Sigmoid colon (tissue), 6 donors: ENCODE measurements at regions not wholly inside any gene's neighbourhood (a gene's known extent, or its start where the extent isn't known, plus 50 kb on each side); places are given as distances from the start of the nearest gene placed in this dataset.

Experiments used
- DNase-seq: peaks from one replicate; pipeline ENCODE4 v3.0.0-alpha.2; 2019
- H3K27ac ChIP-seq, 4 donors: fragments of 200-600 bp; sonication (generic); one replicate each; pipeline ENCODE4 v1.5.1; 2016 to 2019; ENCODE audit warnings: mild to moderate bottlenecking in 1 of 4
- H3K27me3 ChIP-seq, 3 donors: fragments of 200-600 bp; sonication (generic); one replicate each; pipeline ENCODE4 v1.5.1; 2019; ENCODE audit warnings: mild to moderate bottlenecking in 1 of 3
- H3K36me3 ChIP-seq, 4 donors: fragments of 200-600 bp; sonication (generic); one replicate each; pipeline ENCODE4 v1.5.1; 2016 to 2019
- H3K4me1 ChIP-seq, 4 donors: fragments of 200-600 bp; sonication (generic); one replicate each; pipeline ENCODE4 v1.5.1; 2017 to 2019
- H3K4me3 ChIP-seq, 4 donors: fragments of 200-600 bp; sonication (generic); one replicate each; pipeline ENCODE4 v1.5.1; 2017 to 2019; ENCODE audit warnings: mild to moderate bottlenecking in 2 of 4, moderate library complexity in 1 of 4
- H3K9me3 ChIP-seq, 4 donors: fragments of 200-600 bp in 3 of 4; sonication (generic) in 3 of 4; one replicate each; pipeline versions ENCODE4 v1.5.1 to v1.6.1; 2013 to 2019
- EP300 ChIP-seq, 4 donors: sonication (generic); formaldehyde crosslinking; IDR thresholded peaks; one replicate each; pipeline ENCODE4 v1.6.1; 2017; ENCODE audit warnings: antibody characterized with exemption in 4 of 4
- POLR2A ChIP-seq, 2 donors: fragments of 450-650 bp; IDR thresholded peaks; one replicate each; pipeline ENCODE4 v1.6.1; 2016; ENCODE audit warnings: antibody characterized with exemption in 2 of 2, mild to moderate bottlenecking in 2 of 2, moderate library complexity in 2 of 2
- POLR2AphosphoS5 ChIP-seq, 4 donors: sonication (generic); formaldehyde crosslinking; IDR thresholded peaks; one replicate each; pipeline ENCODE4 v1.6.1; 2017; ENCODE audit warnings: antibody characterized with exemption in 4 of 4
- WGBS, 2 donors: extraction: QIAGEN DNeasy Blood & Tissue Kit; methylation state at CpG; one replicate each; pipeline ENCODE4 v1.1.7; 2013; 5-methylcytosine and 5-hydroxymethylcytosine counted together
- intact Hi-C: fragments of 100-400 bp; cut with DNase I; formaldehyde crosslinking; loops from one replicate; pipeline ENCODE4 v1.15.1; 2023
- TF ChIP-seq, protein P1 (sequence below), 4 experiments: fragments of 450-650 bp in 3 of 4; fragments of 200-600 bp in 1 of 4; IDR thresholded peaks; one replicate each; pipeline ENCODE4 v1.5.1; 2016 to 2019; ENCODE audit warnings: antibody characterized with exemption in 4 of 4, mild to moderate bottlenecking in 3 of 4, moderate library complexity in 2 of 4
- donor health status: healthy with polysubstance abuse.
- donor health status: healthy.

DNA sequence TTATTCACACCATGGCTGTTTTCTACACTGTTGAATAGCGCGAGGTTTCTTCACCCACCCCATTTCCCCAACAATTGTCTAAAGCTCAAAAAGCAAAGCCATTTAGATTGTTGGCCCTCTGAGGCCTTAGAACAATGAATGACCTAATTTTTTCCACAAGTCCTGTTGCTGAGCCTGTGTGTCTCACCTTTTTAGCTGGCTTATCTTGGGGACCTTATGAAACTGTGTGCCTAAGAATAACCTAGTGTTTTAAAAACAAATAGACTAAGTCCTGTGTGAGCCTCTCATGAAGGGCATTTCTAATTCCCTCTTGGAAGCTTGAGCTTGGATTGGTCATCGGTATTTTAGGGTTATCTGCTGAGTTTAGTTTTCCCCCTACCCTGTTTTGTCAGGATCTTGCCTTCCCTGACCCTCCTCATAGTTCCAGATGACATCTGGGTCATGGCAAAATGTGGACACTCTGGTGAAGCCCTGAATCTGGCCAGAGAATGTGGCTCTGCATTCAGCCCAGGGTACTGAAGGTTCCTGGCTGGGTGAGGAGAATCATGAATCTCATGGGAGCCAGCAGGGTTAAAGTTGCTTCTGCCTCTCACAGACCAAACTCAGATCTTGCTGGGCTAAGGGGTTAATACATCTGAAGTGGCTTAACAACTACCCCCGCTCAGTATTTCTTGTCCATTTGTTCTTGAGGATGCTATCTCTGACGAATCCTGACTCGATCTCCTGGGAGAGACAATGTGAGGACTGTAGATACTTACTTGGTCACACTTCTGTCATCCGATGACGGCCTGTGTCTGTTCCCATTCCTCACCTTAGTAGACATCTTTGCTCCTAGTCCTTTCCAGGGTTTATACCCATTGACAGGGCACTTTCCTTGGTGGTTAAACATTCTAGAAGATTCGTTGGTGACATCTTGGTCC is 104.2 kb upstream of the MAP4K3 start:
- no peak overlapping the region for H3K4me3 ChIP-seq
- TF ChIP-seq EP300 (IDR thresholded peaks at IDR 0.05) (no peak), POLR2AphosphoS5 (IDR thresholded peaks at IDR 0.05) (no peak), POLR2A (IDR thresholded peaks at IDR 0.05) (no peak)
- TF ChIP-seq, protein P1, sequence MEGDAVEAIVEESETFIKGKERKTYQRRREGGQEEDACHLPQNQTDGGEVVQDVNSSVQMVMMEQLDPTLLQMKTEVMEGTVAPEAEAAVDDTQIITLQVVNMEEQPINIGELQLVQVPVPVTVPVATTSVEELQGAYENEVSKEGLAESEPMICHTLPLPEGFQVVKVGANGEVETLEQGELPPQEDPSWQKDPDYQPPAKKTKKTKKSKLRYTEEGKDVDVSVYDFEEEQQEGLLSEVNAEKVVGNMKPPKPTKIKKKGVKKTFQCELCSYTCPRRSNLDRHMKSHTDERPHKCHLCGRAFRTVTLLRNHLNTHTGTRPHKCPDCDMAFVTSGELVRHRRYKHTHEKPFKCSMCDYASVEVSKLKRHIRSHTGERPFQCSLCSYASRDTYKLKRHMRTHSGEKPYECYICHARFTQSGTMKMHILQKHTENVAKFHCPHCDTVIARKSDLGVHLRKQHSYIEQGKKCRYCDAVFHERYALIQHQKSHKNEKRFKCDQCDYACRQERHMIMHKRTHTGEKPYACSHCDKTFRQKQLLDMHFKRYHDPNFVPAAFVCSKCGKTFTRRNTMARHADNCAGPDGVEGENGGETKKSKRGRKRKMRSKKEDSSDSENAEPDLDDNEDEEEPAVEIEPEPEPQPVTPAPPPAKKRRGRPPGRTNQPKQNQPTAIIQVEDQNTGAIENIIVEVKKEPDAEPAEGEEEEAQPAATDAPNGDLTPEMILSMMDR (IDR thresholded peaks at IDR 0.05): no peak
- H3K4me1 ChIP-seq: no peaks in the 10 kb centered on the region
- no peaks in the 10 kb centered on the region for H3K9me3 ChIP-seq
- no peak overlapping the region for H3K27ac ChIP-seq
- WGBS, 2 donors: 91 to 96% methylated on average over 9 of the region's 9 CpGs
- no peak for DNase-seq
- H3K36me3 ChIP-seq: no peaks in the 10 kb centered on the region
- intact Hi-C loops: no loop called here
- H3K27me3 ChIP-seq: no peaks in the 10 kb centered on the region

DNA sequence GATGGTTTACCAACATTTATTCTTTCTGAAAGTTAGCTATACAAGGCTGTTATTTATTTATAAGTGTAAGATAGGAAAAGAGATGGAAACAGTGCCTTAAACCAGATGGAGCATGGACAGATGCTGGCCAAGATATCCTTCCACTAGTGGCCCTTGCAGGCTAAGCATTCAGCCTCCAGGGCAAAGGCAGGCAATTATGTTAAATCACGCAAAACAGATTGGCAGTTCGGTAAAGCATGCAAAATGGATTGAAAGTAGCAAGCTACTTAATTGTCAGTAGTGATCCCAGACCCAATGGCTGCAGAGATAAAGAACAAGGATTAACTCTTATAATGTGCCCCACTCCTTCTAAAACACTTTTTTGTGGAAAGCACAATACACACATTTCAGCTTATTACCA is 105.4 kb upstream of the MAP4K3 start:
- 98 to 99% methylated on average over 2 of the region's 2 CpGs for WGBS, 2 donors
- no peak for DNase-seq
- intact Hi-C loops: no loop called here
- Histone ChIP-seq H3K27ac (no peak overlapping the region), H3K36me3 (no peaks in the 10 kb centered on the region), H3K4me3 (no peak overlapping the region), H3K27me3 (no peaks in the 10 kb centered on the region), H3K4me1 (no peaks in the 10 kb centered on the region), H3K9me3 (no peaks in the 10 kb centered on the region)
- TF ChIP-seq POLR2AphosphoS5 (IDR thresholded peaks at IDR 0.05): no peak
- TF ChIP-seq POLR2A (IDR thresholded peaks at IDR 0.05): no peak
- TF ChIP-seq, protein P1 (IDR thresholded peaks at IDR 0.05): no peak
- TF ChIP-seq EP300 (IDR thresholded peaks at IDR 0.05): no peak

DNA sequence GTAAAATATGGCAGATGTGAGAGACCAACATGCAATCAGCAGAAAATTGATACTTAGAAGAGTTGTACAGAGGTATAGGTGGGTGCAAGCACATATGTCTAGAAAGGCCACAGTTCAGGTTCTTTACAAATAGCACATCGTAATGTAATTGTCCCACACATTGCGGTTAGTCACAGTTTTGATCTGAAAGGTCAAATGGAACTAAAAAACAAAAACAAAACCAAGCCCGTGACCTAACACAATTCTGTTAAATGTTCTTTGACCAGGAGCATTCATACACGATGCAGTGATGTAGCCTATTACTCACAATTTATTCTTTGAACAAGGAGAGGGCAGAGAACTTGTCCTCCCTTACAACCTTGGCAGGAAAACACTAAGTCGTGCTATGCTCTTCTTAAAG is 108.9 kb upstream of the MAP4K3 start:
- intact Hi-C loops: no loop called here
- DNase-seq: no peak
- H3K4me3 ChIP-seq: no peak overlapping the region
- TF ChIP-seq POLR2AphosphoS5 (IDR thresholded peaks at IDR 0.05) (no peak), EP300 (IDR thresholded peaks at IDR 0.05) (no peak), POLR2A (IDR thresholded peaks at IDR 0.05) (no peak)
- TF ChIP-seq, protein P1 (IDR thresholded peaks at IDR 0.05): no peak
- no peaks in the 10 kb centered on the region for H3K27me3 ChIP-seq
- WGBS, 2 donors: 43 to 65% methylated on average over 5 of the region's 5 CpGs
- peaks cover 0 to 4% (median 0%) of the 10 kb centered on the region in 4 donors for H3K9me3 ChIP-seq
- peaks cover 0 to 3% (median 0%) of the 10 kb centered on the region in 4 donors for H3K4me1 ChIP-seq
- no peak overlapping the region for H3K27ac ChIP-seq
- H3K36me3 ChIP-seq: no peaks in the 10 kb centered on the region

DNA sequence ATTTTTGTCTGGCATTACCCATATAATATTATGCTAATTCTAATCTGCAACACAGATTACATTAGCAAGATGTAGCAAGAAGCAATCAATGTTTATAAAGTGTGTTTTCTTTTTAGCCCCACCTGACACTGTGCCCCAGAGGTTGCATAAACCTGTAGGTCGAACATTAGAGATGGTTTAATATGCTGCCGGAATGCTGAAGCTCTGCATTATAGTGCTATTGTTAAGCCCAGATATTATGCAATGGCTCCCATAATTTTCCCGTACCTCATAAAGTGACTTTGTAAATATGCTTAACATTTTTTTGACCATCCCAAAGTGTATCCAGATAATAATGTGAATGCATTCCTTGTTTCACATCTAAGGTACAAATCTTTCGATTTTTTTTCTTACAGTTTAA is 109.3 kb upstream of the MAP4K3 start:
- peaks cover 0 to 4% (median 0%) of the 10 kb centered on the region in 4 donors for H3K4me1 ChIP-seq
- no peaks in the 10 kb centered on the region for H3K27me3 ChIP-seq
- intact Hi-C loops: no loop called here
- no peak overlapping the region for H3K4me3 ChIP-seq
- no peak overlapping the region for H3K27ac ChIP-seq
- 30 to 62% methylated on average over 4 of the region's 4 CpGs for WGBS, 2 donors
- DNase-seq: no peak
- no peaks in the 10 kb centered on the region for H3K36me3 ChIP-seq
- peaks cover 0 to 4% (median 0%) of the 10 kb centered on the region in 4 donors for H3K9me3 ChIP-seq
- TF ChIP-seq POLR2A (IDR thresholded peaks at IDR 0.05) (no peak), EP300 (IDR thresholded peaks at IDR 0.05) (no peak), POLR2AphosphoS5 (IDR thresholded peaks at IDR 0.05) (no peak)
- TF ChIP-seq, protein P1 (IDR thresholded peaks at IDR 0.05): no peak
